ENCODE measurements at regions not wholly inside any gene's neighbourhood (a gene's known extent, or its start where the extent isn't known, plus 50 kb on each side); places are given as distances from the start of the nearest gene placed in this dataset.

GRCh38 chr4:127417885-127418535, 214.7 kb upstream of the INTU start:
- POLR2A ChIA-PET, result no interaction called here
- intact Hi-C loops (cut with micrococcal nuclease; ENCODE audit: unreplicated experiment), result no loop called here
- 1% methylated on average over 3 of the region's 3 CpGs for WGBS (ENCODE audit: low lambda C conversion rate)
- in situ Hi-C loops (cut with HindIII; ENCODE audit: extremely low pct_ligation_motif_present, low pct_unique_long_range_greater_than_20kb), result no loop called here
- no peak overlapping the region for H3K9ac ChIP-seq (ENCODE audit: insufficient read depth, low read depth, low read length)
- H4K20me1 ChIP-seq (ENCODE audit: insufficient read depth, low read length), result no peaks in the 10 kb centered on the region
- no peaks in the 10 kb centered on the region for H3K9me3 ChIP-seq (ENCODE audit: low read length)
- no peaks in the 10 kb centered on the region for H3K27me3 ChIP-seq (ENCODE audit: control insufficient read depth in 1 of 2, insufficient read depth in 2 of 2, low read length in 2 of 2)
- H3K27ac ChIP-seq (ENCODE audit: extremely low read length, insufficient read depth, low read length), result no peak overlapping the region
- no peak for DNase-seq (ENCODE audit: low spot score)
- no peak overlapping the region for H2AFZ ChIP-seq (ENCODE audit: low read length)
- TF ChIP-seq LCORL (IDR thresholded peaks at IDR 0.05), result no peak
- no peak for TF ChIP-seq LCORL (CRISPR knock-in tag; IDR thresholded peaks at IDR 0.05)
- no peak for TF ChIP-seq ZNF609 (CRISPR knock-in tag; IDR thresholded peaks at IDR 0.05; ENCODE audit: borderline replicate concordance)
- no peak for TF ChIP-seq ZNF225 (CRISPR knock-in tag; IDR thresholded peaks at IDR 0.05)
- TF ChIP-seq EZH2 (conservative IDR thresholded peaks at IDR 0.05; ENCODE audit: low read depth, low read length), result no peak
- no peak for TF ChIP-seq RELA (CRISPR knock-in tag; IDR thresholded peaks at IDR 0.05)
- TF ChIP-seq BCL6 (CRISPR knock-in tag; IDR thresholded peaks at IDR 0.05), result no peak
- H3K79me2 ChIP-seq (ENCODE audit: insufficient read depth, low read length), result no peaks in the 10 kb centered on the region
- FAIRE-seq, result no peak
- no peak overlapping the region for H3K4me3 ChIP-seq (replicated peaks in 1 of 3; ENCODE audit: insufficient read depth in 1 of 3, low read depth in 2 of 3, low read length in 3 of 3)
- BruUV-seq (replicated peaks), result no TSS peak
- no peaks in the 10 kb centered on the region for H3K36me3 ChIP-seq (replicated peaks in 1 of 2; ENCODE audit: control insufficient read depth in 1 of 2, insufficient read depth in 2 of 2, low read length in 2 of 2)
- no peak overlapping the region for H3K4me2 ChIP-seq (ENCODE audit: low read depth, low read length)
- no peaks in the 10 kb centered on the region for H3K4me1 ChIP-seq (ENCODE audit: insufficient read depth, low read length)
- no peak for ATAC-seq
- CTCF ChIA-PET (ENCODE audit: low intra/inter-chr PET ratio, low total read pairs), result no interaction called here
